ENCODE measurements at regions not wholly inside any gene's neighbourhood (a gene's known extent, or its start where the extent isn't known, plus 50 kb on each side); places are given as distances from the start of the nearest gene placed in this dataset.

DNA sequence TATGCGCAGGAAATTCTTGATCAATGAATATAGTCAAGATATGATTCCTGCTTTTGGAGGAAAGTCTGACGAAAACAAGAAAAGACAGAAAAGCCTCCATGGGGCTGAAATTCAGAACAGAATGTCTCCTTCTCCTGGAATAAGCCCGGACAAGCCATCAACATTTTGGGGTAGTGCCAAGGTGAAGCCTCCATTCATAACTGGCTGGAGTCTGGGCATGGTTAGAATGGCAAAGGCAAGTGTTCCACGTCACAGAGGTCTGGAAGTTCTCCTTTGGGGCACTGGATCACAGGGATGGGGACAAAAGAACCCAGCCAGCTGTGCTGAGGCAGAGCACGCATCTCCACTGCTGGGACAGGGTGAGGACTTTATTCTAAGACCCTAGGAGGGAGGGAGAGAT lies 505.7 kb downstream of the CMPK2 start:
- DNase-seq: no peak

DNA sequence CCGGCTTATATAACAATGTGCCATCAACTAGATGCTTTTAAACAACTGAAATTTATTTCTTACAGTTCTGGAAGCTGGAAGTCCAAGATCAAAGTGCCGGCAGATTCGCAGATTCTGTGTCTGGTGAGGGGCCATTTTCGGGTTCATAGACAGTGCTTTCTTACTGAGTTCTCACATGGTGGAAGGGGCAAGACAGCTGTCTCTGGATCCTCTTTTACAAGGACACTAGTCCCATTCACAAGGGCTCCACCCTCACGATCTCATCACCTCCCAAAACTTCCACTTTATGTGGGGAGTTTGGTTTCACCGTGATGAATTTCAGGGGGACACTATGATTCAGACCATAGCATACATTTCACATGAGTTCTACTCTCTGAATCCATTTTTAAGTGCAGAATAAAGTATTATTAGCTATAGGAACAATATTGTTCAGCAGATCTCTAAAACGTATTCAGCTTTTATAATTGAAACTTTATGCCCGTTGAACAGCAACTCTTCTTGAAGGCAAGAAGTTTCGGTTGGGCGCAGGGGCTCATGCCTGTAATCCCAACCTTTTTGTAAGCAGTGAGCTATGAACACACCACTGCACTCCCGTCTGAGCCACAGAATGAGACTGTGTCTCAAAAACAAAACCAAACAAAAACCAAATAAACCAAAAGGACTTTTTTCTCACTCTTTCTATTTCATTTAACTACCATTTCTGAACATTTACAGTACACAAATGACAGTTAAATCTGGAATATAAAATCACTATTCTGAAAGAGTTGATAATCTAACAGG lies 502.8 kb downstream of the CMPK2 start:
- no peak for DNase-seq

DNA sequence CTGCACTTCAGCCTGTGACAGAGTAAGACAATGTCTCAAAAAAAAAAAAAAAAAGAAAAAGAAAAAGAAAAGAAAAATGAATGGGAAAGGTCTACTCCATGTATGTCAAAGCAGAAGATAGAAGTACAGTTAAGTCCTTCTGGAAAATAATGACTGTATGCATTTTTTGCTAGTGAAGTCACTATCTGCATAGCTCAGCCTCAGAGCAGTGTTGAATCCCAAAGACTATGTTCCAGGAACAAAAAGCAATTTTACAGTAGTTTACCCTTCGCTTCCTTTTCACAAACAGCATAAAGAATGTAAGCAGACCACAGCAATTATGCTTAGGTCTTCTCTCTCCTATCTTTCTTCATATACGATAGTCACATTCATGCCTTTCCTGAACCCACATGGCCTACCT lies 497.4 kb downstream of the CMPK2 start:
- DNase-seq: no peak

DNA sequence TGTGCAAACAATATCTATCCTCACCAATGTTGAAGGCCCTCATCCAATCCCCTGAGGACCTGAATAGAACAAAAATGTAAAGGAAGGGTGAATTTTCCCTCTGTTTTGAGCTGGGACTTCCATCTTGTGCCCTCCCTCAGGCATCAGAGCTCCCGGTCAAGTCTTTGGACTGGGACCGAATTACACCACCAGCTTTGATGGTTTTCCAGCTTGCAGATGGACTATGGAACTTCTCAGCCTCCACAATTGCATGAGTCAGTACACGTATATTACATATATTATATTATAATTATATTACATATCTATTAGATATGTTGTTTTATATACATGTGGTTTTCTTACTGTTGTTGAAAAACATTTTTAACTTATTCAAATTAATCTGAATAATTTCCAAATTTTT lies 496.4 kb downstream of the CMPK2 start:
- no peak for DNase-seq

DNA sequence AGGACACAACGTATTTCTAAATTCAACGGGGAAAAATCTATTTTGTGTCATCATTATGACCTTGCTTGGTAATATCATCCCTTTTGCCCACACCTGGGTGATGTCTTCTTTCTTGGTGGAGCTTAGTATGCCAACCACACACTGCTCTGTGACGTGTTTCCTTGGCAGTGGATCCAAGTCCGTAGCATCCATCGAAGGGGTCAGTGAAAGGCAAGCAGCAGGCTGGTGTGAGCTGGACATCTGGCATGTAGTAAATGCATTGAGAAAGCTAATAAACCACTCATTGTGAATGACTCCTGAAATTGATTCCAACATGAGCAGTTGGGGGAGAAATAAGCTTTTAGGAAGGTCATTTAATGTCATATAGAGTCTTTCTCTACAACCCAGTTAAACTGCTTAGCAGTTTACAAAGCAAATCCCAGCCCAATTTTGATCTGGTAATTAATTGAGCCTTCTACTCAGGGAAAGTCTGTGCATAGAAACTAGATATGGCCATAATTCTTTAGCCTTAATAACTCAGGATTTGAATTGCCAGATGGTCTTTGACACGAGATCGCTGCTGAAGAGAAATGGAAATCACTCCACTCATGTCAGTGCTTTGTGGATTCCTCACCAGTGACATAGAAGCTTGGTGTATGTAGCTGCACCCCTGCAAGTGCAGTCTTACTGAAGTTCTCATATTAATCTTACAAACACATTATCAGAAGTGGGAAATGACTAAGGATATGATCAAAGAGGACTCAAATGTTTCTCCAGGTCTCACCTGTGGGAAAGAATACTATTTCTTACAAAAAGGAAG lies 494.8 kb downstream of the CMPK2 start:
- DNase-seq: no peak

- no peak for DNase-seq
Observed at GRCh38 chr2:6372317-6372901, 493.3 kb downstream of the CMPK2 start.

DNA sequence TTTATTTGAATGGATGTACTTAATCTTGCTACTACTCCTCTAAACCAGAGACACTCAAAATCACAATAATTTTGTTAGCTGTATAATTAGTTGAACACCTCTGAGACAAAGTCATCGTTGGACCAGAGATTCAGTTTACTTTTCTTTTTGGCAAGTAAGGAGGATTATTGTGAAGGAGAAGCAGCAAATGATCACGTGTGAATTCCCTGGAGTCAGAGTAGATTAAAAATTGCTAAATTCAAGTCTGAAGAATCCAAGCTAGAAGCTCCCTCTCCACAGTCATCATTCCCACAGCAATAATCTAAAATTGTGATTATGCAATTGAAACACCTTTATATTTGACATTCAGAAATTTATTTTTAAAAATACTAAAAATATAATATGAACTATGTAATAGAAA lies 484.4 kb downstream of the CMPK2 start:
- no peak for DNase-seq

DNA sequence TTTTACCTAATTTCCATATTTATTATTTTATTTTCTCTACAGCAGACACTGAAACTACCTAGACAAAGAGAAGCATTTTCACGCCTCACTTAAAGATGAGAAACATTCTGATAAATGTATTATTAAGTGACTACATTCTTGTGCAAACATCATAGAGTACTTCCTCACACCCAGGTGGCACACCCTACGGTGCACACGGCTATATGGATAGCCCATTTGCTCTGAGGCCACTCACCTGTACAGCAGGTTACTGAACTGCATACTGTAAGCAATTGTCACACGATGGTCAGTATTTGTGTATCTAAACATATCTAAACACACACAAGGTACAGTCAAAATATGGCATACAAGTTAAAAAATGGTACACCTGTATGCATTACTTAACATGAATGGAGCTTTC lies 481.4 kb downstream of the CMPK2 start:
- no peak for DNase-seq

DNA sequence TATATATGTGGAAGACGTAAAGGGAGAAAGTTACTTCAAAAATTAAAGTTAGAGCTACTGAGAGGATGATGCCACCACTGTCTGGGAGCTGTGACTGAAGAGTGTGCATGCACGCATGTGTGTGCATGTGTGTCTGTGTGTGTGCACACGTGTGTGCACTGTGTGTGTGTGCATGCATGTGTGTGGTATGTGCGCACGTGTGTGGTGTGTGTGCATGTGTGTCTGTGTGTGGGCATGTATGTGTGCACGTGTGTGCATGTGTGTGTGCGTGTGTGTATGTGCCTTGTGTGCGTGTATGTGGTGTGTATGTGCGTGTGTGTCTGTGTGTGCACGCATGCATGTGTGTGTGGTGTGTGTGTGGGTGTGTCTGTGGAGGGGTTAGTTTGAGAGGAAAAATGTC lies 473.4 kb downstream of the CMPK2 start:
- DNase-seq: no peak

DNA sequence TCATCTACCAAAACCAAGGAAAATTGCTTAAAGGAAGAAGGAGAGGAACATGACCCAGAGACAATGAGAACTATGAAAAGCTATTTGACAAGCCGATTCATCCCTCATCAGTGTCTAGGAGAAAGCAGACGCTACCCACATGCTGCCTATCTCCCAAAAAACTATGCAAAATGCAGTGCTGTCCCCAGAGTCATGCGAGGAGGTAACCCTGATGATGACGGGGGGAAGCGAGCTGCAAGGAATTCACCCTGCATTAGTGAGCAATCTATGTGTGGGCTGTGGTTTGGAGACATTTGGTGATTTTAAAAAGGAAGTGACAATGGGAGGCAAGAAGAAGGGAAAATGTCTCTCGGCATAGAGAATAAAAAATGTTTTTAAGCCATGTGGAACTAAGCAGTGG lies 472.7 kb downstream of the CMPK2 start:
- DNase-seq: no peak

DNA sequence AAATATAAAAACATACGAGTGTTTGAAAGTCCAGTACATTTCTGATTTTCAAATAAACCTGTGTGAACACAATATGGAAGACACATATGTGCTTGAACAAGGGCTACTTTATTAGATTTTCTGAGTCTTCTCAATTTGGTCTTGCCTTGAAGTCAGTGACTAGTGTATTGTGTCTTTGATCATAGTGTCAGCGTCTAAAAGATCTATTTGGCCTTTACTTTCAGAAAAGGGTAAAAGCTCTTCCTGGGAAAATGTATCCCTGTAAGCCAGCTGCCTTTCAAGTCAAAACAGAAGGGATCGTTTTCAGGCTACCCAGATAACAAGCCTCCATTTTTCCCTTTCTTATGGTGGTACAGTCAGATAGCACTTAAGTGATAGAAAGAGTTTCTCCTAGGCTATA lies 471.9 kb downstream of the CMPK2 start:
- no peak for DNase-seq

DNA sequence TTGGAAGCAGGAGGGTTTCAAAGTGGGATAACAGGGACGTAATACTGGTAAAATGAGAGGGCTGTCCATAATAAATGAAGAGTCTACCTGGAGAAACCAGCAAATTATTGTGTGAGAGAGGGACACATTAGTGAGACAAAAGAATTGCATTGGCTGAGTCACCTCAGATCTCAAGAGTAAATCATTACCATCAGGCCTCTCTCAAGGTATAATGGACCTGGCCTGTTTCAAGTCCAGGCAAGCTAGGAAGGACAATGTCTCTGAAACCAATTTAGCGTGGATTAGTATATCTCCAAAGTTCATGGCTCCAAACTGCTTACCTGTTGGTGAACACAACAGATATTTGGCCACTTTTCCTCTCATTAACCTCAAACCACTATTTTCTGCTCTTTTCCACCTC lies 471.4 kb downstream of the CMPK2 start:
- no peak for DNase-seq

- DNase-seq: no peak
Observed at GRCh38 chr2:6398421-6398820, 467.3 kb downstream of the CMPK2 start.

- DNase-seq: no peak
Observed at GRCh38 chr2:6401301-6401700, 464.4 kb downstream of the CMPK2 start.

GRCh38 chr2:6408057-6408456 lies 457.6 kb downstream of the CMPK2 start:
- no peak for DNase-seq

DNA sequence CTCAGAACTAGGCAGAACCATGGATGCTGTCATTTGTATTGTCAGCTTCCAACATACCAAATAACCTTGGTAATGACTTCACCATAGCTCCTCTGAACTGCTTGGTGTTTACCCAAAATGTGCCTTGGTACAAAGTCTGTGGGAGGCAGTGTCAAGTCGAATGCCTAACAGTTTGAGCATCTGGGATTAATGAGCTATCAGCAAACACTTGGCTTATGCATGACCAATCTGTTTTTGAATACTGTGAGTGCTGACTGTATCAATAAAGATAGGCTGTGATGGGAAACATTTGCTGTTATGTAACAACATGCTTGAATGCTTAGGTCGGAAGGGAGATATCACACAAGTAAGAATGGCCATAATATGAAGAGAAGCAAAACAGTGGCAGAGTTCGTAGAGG lies 455.4 kb downstream of the CMPK2 start:
- no peak for DNase-seq

DNA sequence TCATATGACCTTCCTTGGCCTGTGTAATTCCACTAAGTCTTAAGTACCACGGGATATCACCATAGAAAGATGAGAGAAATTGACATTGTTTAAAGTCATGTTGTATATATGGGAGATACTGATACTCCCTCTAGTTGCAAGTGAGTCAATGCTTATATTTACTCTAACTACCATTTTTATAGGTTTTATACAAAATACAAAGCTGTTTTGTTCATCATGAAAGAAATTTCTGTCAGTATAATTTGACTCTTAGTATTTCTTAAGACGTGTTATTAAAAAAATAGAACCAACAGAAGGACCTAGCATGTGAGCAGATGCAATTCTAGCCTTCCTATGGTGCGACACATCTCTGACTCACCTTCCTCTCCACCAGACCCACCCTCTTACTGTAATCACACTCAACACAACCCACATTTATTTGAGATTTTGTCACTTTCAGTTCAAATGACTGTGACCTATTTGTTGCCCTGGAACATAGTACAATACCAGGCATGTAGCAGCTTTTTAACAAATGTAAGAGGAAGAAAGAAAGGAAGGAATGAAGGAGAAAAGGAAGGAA lies 453.1 kb downstream of the CMPK2 start:
- no peak for DNase-seq

DNA sequence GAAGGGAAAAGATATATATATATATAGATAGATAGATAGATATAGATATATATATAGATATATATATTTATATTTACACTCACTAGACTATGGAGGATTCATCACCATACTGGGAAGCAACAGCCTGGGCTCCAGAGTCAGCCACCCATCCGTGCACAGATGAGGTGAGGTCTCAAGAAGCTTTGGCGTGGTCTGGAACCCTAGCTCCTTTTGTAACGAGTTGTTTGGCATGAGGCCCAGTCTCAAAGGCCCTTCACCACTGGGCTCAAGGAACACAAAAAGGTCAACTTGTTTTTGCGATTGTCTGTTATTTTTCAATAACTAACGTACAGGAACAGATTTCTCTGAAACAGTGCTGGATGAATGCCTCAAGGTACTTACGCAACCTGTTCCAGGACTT lies 448.7 kb downstream of the CMPK2 start:
- DNase-seq: no peak

DNA sequence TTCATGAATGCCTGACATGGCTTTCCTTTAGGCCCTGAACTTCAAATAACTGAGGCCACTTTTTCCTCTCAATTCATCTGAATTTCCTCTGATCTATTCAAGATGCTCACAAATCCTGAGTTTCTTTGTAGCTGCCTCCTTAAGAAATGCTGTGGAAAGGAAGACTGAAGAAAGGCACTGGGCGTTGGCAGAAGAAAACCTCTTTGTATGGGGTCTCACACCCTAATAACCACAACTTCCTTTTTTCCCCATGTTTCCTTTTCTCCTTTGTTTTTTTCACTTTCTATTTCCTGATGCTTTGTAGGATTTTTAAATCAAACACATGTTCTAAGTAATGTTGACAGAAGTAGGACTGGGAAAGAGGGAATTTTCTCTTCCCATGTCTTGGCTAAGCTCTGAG lies 447.4 kb downstream of the CMPK2 start:
- no peak for DNase-seq

DNA sequence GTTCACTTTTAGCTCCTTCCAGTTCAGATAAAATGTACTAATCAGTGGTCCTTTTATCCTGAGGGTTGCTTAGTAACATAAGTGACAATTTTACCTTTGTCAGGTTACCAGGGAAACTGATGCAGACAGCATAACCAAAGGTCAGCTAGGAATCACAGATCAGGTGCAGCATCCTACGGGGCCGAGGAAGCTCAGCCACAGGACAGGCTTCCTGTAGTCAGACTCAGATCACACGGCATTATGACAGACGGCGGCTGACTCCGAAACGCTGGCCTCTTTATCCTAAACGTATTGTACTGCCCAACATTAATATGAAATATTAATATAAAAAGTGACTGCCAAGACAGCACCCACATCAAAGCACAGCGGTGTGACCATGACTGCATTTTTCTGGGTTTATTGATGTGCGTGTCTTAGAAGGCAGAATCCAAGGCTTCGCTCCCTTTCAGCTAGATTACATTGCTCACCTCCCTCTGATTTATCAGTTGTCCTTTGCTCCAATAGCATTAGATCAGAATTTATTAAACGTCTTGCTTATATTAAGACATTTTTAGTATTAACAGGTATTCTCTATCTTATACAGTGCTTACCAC lies 444.5 kb downstream of the CMPK2 start:
- DNase-seq: no peak

GRCh38 chr2:6421888-6422287 lies 443.8 kb downstream of the CMPK2 start:
- no peak for DNase-seq

GRCh38 chr2:6423157-6423556 lies 442.6 kb downstream of the CMPK2 start:
- DNase-seq: no peak

- no peak for DNase-seq
Observed at GRCh38 chr2:6423944-6424343, 441.8 kb downstream of the CMPK2 start.
